K562 (cell line): ENCODE measurements at regions not wholly inside any gene's neighbourhood (a gene's known extent, or its start where the extent isn't known, plus 50 kb on each side); places are given as distances from the start of the nearest gene placed in this dataset.

Experiments
- ATAC-seq: fragments of 200-7000 bp; cut with Tn5 transposase; 3 replicates; pipeline ENCODE4 v1.9.1; 2020; ENCODE audit warnings: moderate library complexity
- BruUV-seq: library from RNA; stranded (reverse); fragments of 400-500 nt; replicated peaks from 2 replicates; lab custom pipeline; 2021; lab: Mats Ljungman, UMichigan
- CTCF ChIA-PET: fragments of 300-600 bp; formaldehyde crosslinking; extraction: SDS; loops from one replicate; lab custom pipeline; 2021; ENCODE audit warnings: low intra/inter-chr PET ratio; lab: Yijun Ruan, JAX
- POLR2A ChIA-PET: fragments of 300-600, 350-650 bp; sonication (Branson Sonifier 250); formaldehyde crosslinking; extraction: SDS; loops from one replicate; lab custom pipeline; 2021; ENCODE audit warnings: antibody characterized with exemption, inconsistent platforms; lab: Yijun Ruan, JAX
- DNase-seq, 4 experiments: peaks; one replicate each; pipeline versions ENCODE4 v3.0.0 to v3.0.0-alpha.2; 2011 to 2018; ENCODE audit warnings: low spot score in 3 of 4, mixed read lengths in 3 of 4; ENCODE audit errors: extremely low read depth in 1 of 4
- FAIRE-seq: peaks from 2 replicates; lab custom pipeline; 2011; peaks lifted over from hg19 to GRCh38; lab: Jason Lieb, UNC
- H2AFZ ChIP-seq: 2 replicates; pipeline ENCODE4 v1.6.0; 2011; ENCODE audit warnings: low read depth, low read length, control low read depth, inconsistent platforms
- H3K27ac ChIP-seq: fragments of 200-600 bp; 3 replicates; pipeline ENCODE4 v1.8.0; 2011; ENCODE audit warnings: low read depth, mild to moderate bottlenecking, control low read depth, inconsistent platforms, low read length, moderate library complexity, mixed read lengths; ENCODE audit errors: extremely low read depth
- H3K27me3 ChIP-seq, 2 experiments: fragments of 300-600 bp in 1 of 2; 2 replicates in 1 of 2; 3 replicates in 1 of 2; pipeline versions ENCODE4 v1.6.0 to v1.8.0; 2011; ENCODE audit warnings: inconsistent platforms in 2 of 2, low read length in 2 of 2, mild to moderate bottlenecking in 1 of 2, mixed read lengths in 1 of 2, moderate library complexity in 1 of 2; ENCODE audit not compliant: control insufficient read depth in 2 of 2, insufficient read depth in 2 of 2
- H3K36me3 ChIP-seq: fragments of 300-600 bp; 3 replicates; pipeline ENCODE4 v1.8.0; 2011; ENCODE audit warnings: mild to moderate bottlenecking, low read length, inconsistent platforms; ENCODE audit not compliant: control insufficient read depth, insufficient read depth
- H3K4me1 ChIP-seq, 2 experiments: fragments of 200-600 bp in 1 of 2; replicated peaks in 1 of 2; 2 replicates in 1 of 2; 3 replicates in 1 of 2; pipeline versions ENCODE4 v1.5.1 to v1.8.0; 2011; ENCODE audit warnings: inconsistent platforms in 2 of 2, low read length in 2 of 2, mild to moderate bottlenecking in 1 of 2, mixed read lengths in 1 of 2, moderate library complexity in 1 of 2; ENCODE audit not compliant: control insufficient read depth in 2 of 2, insufficient read depth in 2 of 2
- H3K4me2 ChIP-seq: 2 replicates; pipeline ENCODE4 v1.6.1; 2011; ENCODE audit warnings: low read length, control low read depth, inconsistent platforms, mixed read lengths; ENCODE audit not compliant: insufficient read depth
- H3K4me3 ChIP-seq: fragments of 200-600 bp; sonication (generic), shearing (Covaris generic); 2 replicates; pipeline ENCODE4 v1.5.1; 2016; ENCODE audit warnings: control low read depth, inconsistent platforms
- H3K79me2 ChIP-seq: fragments of 200-600 bp; 3 replicates; pipeline ENCODE4 v1.8.0; 2011; ENCODE audit warnings: low read length, inconsistent platforms; ENCODE audit not compliant: control insufficient read depth, insufficient read depth
- H3K9ac ChIP-seq, 2 experiments: 2 replicates each; pipeline versions ENCODE4 v1.6.0 to v1.6.1; 2011; ENCODE audit warnings: low read depth in 2 of 2, low read length in 2 of 2, control low read depth in 1 of 2, inconsistent platforms in 1 of 2, mild to moderate bottlenecking in 1 of 2, mixed read lengths in 1 of 2; ENCODE audit not compliant: insufficient read depth in 1 of 2
- H3K9me1 ChIP-seq: one replicate; pipeline ENCODE4 v1.6.0; 2011; ENCODE audit warnings: inconsistent platforms, mild to moderate bottlenecking, low read length, moderate library complexity; ENCODE audit not compliant: control insufficient read depth, insufficient read depth
- H3K9me3 ChIP-seq: replicated peaks from 2 replicates; pipeline ENCODE4 v1.5.1; 2011; ENCODE audit warnings: low read depth, low read length, inconsistent platforms; ENCODE audit not compliant: control insufficient read depth, insufficient read depth
- H4K20me1 ChIP-seq: replicated peaks from 2 replicates; pipeline ENCODE4 v1.6.1; 2011; ENCODE audit warnings: low read length, inconsistent platforms, mixed read lengths; ENCODE audit not compliant: control insufficient read depth, insufficient read depth
- CEBPB ChIP-seq: fragments of 450-650 bp; IDR thresholded peaks from 2 replicates; pipeline ENCODE4 v1.6.1; 2016; ENCODE audit warnings: missing genetic modification characterization, missing compliant biosample characterization
- ELK1 ChIP-seq: sonication (generic); formaldehyde crosslinking; IDR thresholded peaks from 2 replicates; pipeline ENCODE4 v1.8.1; 2022; ENCODE audit warnings: missing genetic modification reagents
- GABPB2 ChIP-seq: fragments of 250-450 bp; sonication (Bioruptor Pico); conservative IDR thresholded peaks from 2 replicates; pipeline ENCODE4 v1.5.1; 2021; ENCODE audit warnings: mild to moderate bottlenecking
- HIVEP1 ChIP-seq: fragments of 250-450 bp; sonication (Bioruptor Pico); IDR thresholded peaks from 2 replicates; pipeline ENCODE4 v1.4.0; 2020; ENCODE audit warnings: mild to moderate bottlenecking
- HMBOX1 ChIP-seq: sonication (generic); IDR thresholded peaks from 2 replicates; pipeline ENCODE4 v1.6.1; 2016
- ILF3 ChIP-seq: fragments of 450-650 bp; IDR thresholded peaks from 2 replicates; pipeline ENCODE4 v1.6.1; 2018; ENCODE audit warnings: antibody characterized with exemption, mild to moderate bottlenecking, moderate library complexity, borderline replicate concordance
- MAFF ChIP-seq: IDR thresholded peaks from 2 replicates; pipeline ENCODE4 v1.6.1; 2012; ENCODE audit warnings: low read length, improper control_type of control experiment
- MAX ChIP-seq: sonication (generic); formaldehyde crosslinking; IDR thresholded peaks from 2 replicates; pipeline ENCODE4 v1.9.0; 2022; ENCODE audit warnings: mild to moderate bottlenecking, missing genetic modification reagents
- NFIX ChIP-seq: fragments of 250-450 bp; sonication (Bioruptor Pico); IDR thresholded peaks from 2 replicates; pipeline ENCODE4 v1.4.0; 2020; ENCODE audit warnings: low read depth, mild to moderate bottlenecking, moderate library complexity
- PCBP2 ChIP-seq: fragments of 200-400 bp; formaldehyde crosslinking; IDR thresholded peaks from 2 replicates; pipeline ENCODE4 v1.6.1; 2018; ENCODE audit warnings: low read length, low read depth, mild to moderate bottlenecking, moderate library complexity; ENCODE audit not compliant: poor library complexity, severe bottlenecking
- POLR2H ChIP-seq: IDR thresholded peaks from 2 replicates; pipeline ENCODE4 v1.6.1; 2016; ENCODE audit warnings: missing genetic modification characterization, low read depth, mild to moderate bottlenecking, control low read depth, missing compliant biosample characterization, moderate library complexity
- SREBF1 ChIP-seq: fragments of 150-350 bp; IDR thresholded peaks from 2 replicates; pipeline ENCODE4 v1.6.1; 2014; ENCODE audit warnings: antibody characterized with exemption, low read depth, low read length, borderline replicate concordance
- TSC22D4 ChIP-seq: fragments of 450-650 bp; IDR thresholded peaks from 2 replicates; pipeline ENCODE4 v1.6.1; 2016; ENCODE audit warnings: missing genetic modification characterization, missing biosample characterization, control low read depth
- U2AF2 ChIP-seq: fragments of 200-400 bp; formaldehyde crosslinking; optimal IDR thresholded peaks from 2 replicates; pipeline ENCODE3; 2017; ENCODE audit warnings: low read depth, mild to moderate bottlenecking, low read length
- ZBED1 ChIP-seq: IDR thresholded peaks from 2 replicates; pipeline ENCODE4 v1.6.1; 2014
- ZNF140 ChIP-seq: fragments of 250-450 bp; sonication (Bioruptor Pico); IDR thresholded peaks from 2 replicates; pipeline ENCODE4 v1.8.0; 2021; ENCODE audit warnings: moderate library complexity, mild to moderate bottlenecking, inconsistent platforms
- ZNF830 ChIP-seq: fragments of 250-450 bp; sonication (Bioruptor Pico); IDR thresholded peaks from 2 replicates; pipeline ENCODE4 v1.5.0; 2021; ENCODE audit warnings: mild to moderate bottlenecking
- whole genome bisulfite sequencing: fragments of 100-300 bp; shearing (Covaris generic); methylation state at CpG from one replicate; pipeline ENCODE4 v1.1.6; 2016; ENCODE audit warnings: low coverage, mixed read lengths; ENCODE audit not compliant: insufficient coverage; ENCODE audit errors: missing lambda C conversion rate; 5-methylcytosine and 5-hydroxymethylcytosine counted together
- in situ Hi-C: fragments of 300-500 bp; cut with MboI; formaldehyde crosslinking; loops from 4 replicates; pipeline ENCODE4 v1.15.0; 2018; ENCODE audit warnings: inconsistent platforms, mixed read lengths
- intact Hi-C: fragments of 100-400 bp; cut with micrococcal nuclease; formaldehyde crosslinking; loops from 2 replicates; pipeline ENCODE4 v1.14.2; 2022

- H3K9ac ChIP-seq: no peak overlapping the region
- H2AFZ ChIP-seq: no peak overlapping the region
- no peaks in the 10 kb centered on the region for H3K27me3 ChIP-seq
- no peaks in the 10 kb centered on the region for H3K9me1 ChIP-seq
- H4K20me1 ChIP-seq: no peaks in the 10 kb centered on the region
- DNase-seq (no peak), FAIRE-seq (no peak), ATAC-seq (no peak)
- CTCF ChIA-PET: no interaction called here
- intact Hi-C loops: no loop called here
- H3K4me3 ChIP-seq: no peak overlapping the region
- POLR2A ChIA-PET: no interaction called here
- no peaks in the 10 kb centered on the region for H3K9me3 ChIP-seq
- H3K27ac ChIP-seq: no peak overlapping the region
- no peaks in the 10 kb centered on the region for H3K36me3 ChIP-seq
- no peak overlapping the region for H3K4me2 ChIP-seq
- TF ChIP-seq SREBF1: no peak
- no TSS peak for BruUV-seq
- H3K79me2 ChIP-seq: no peaks in the 10 kb centered on the region
- in situ Hi-C loops: no loop called here
- no peaks in the 10 kb centered on the region for H3K4me1 ChIP-seq
Measured at GRCh38 chr7:114100810-114101209, 182.0 kb upstream of the PPP1R3A start.

GRCh38 chr7:114099337-114099736 is 180.5 kb upstream of the PPP1R3A start:
- BruUV-seq: no TSS peak
- Histone ChIP-seq H3K4me1 (no peaks in the 10 kb centered on the region), H3K36me3 (no peaks in the 10 kb centered on the region), H3K4me3 (no peak overlapping the region), H3K79me2 (no peaks in the 10 kb centered on the region), H3K4me2 (no peak overlapping the region), H2AFZ (no peak overlapping the region), H3K9ac (no peak overlapping the region), H3K27ac (no peak overlapping the region), H3K27me3 (no peaks in the 10 kb centered on the region), H4K20me1 (no peaks in the 10 kb centered on the region), H3K9me1 (no peaks in the 10 kb centered on the region), H3K9me3 (no peaks in the 10 kb centered on the region)
- TF ChIP-seq ZNF830 (no peak), PCBP2 (no peak), MAX (CRISPR knock-in tag) (no peak), ZBED1 (no peak), HIVEP1 (CRISPR knock-in tag) (no peak), MAFF (no peak), NFIX (CRISPR knock-in tag) (no peak), U2AF2 (no peak), HMBOX1 (no peak), TSC22D4 (tag) (no peak), CEBPB (no peak), ZNF140 (CRISPR knock-in tag) (no peak), POLR2H (tag) (no peak), ELK1 (CRISPR knock-in tag) (no peak), GABPB2 (CRISPR knock-in tag) (no peak), ILF3 (no peak)
- ATAC-seq: no peak
- no peak for FAIRE-seq
- 4% methylated on average over 3 of the region's 3 CpGs for WGBS
- POLR2A ChIA-PET: no interaction called here
- in situ Hi-C loops: no loop called here
- intact Hi-C loops: no loop called here
- CTCF ChIA-PET: no interaction called here
- no peak for DNase-seq
